H1 (cell line): ENCODE measurements at regions not wholly inside any gene's neighbourhood (a gene's known extent, or its start where the extent isn't known, plus 50 kb on each side); places are given as distances from the start of the nearest gene placed in this dataset.

Experiments
- NANOG ChIP-seq: IDR thresholded peaks from 2 replicates; pipeline ENCODE4 v1.6.1; 2011; ENCODE audit warnings: low read length, low read depth, mild to moderate bottlenecking, inconsistent platforms; ENCODE audit not compliant: insufficient read depth, poor library complexity, severe bottlenecking
- RNF2 ChIP-seq: fragments of 200-900, 300-1000 bp; sonication (generic); IDR thresholded peaks from 2 replicates; pipeline ENCODE4 v1.7.1; 2016; ENCODE audit warnings: borderline replicate concordance, low read depth, mild to moderate bottlenecking, antibody characterized with exemption, low read length; ENCODE audit not compliant: poor library complexity, severe bottlenecking; ENCODE audit errors: missing control alignments
- SRF ChIP-seq: IDR thresholded peaks from 2 replicates; pipeline ENCODE4 v1.6.1; 2011; ENCODE audit warnings: mild to moderate bottlenecking, low read depth, low read length, moderate library complexity
- USF2 ChIP-seq: IDR thresholded peaks from 2 replicates; pipeline ENCODE4 v1.6.1; 2011; ENCODE audit warnings: low read length, improper control_type of control experiment

- TF ChIP-seq RNF2 (no peak), SRF (no peak), NANOG (no peak), USF2 (no peak)
- TF ChIP-seq, all 59 proteins: peak for 0
Measured at GRCh38 chr20:7490288-7490687, 450.0 kb downstream of the HAO1 start (continued).
